ENCODE measurements at regions not wholly inside any gene's neighbourhood (a gene's known extent, or its start where the extent isn't known, plus 50 kb on each side); places are given as distances from the start of the nearest gene placed in this dataset.

DNA sequence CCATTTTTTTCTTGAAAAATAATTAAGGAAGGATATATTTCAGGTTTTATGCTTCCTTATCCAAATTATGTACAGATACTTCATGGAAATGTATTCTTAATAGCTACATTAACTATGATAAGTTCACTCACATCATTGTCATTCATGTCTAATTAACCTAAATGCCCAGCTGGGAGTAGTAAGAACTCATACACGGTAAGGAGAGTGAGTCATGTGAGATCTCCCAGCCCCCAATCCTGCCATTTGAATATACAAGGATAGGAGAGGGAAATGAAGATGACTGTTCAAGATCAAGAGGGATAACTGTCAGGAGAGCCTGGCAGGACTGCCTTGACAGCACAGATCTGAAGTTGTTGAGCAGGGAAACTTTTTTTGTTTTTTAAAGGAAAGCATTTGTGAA, 343.4 kb upstream of the USP15 start:
- Histone ChIP-seq H2AFZ (ENCODE audit: low read length) (no peak overlapping the region), H3K4me3 (ENCODE audit: low read length, poor library complexity, severe bottlenecking) (no peak overlapping the region), H3K79me2 (ENCODE audit: insufficient read depth, low read length) (no peaks in the 10 kb centered on the region), H4K20me1 (ENCODE audit: insufficient read depth, low read length, poor library complexity, severe bottlenecking) (no peaks in the 10 kb centered on the region), H3K9me3 (ENCODE audit: insufficient read depth, low read depth, low read length) (no peaks in the 10 kb centered on the region), H3K4me1 (ENCODE audit: insufficient read depth, low read length, poor library complexity, severe bottlenecking) (no peaks in the 10 kb centered on the region), H3K27me3 (ENCODE audit: insufficient read depth, low read length, poor library complexity, severe bottlenecking) (no peaks in the 10 kb centered on the region), H3K36me3 (ENCODE audit: insufficient read depth, low read length) (no peaks in the 10 kb centered on the region), H3K4me2 (ENCODE audit: low read depth, low read length, poor library complexity, severe bottlenecking) (no peak overlapping the region), H3K9me2 (replicated peaks; ENCODE audit: low read depth, low read length) (no peaks in the 10 kb centered on the region), H3K9ac (ENCODE audit: low read depth, low read length, poor library complexity, severe bottlenecking) (no peak overlapping the region), H3F3A (ENCODE audit: low read depth) (no peaks in the 10 kb centered on the region)
- TF ChIP-seq, protein P1, sequence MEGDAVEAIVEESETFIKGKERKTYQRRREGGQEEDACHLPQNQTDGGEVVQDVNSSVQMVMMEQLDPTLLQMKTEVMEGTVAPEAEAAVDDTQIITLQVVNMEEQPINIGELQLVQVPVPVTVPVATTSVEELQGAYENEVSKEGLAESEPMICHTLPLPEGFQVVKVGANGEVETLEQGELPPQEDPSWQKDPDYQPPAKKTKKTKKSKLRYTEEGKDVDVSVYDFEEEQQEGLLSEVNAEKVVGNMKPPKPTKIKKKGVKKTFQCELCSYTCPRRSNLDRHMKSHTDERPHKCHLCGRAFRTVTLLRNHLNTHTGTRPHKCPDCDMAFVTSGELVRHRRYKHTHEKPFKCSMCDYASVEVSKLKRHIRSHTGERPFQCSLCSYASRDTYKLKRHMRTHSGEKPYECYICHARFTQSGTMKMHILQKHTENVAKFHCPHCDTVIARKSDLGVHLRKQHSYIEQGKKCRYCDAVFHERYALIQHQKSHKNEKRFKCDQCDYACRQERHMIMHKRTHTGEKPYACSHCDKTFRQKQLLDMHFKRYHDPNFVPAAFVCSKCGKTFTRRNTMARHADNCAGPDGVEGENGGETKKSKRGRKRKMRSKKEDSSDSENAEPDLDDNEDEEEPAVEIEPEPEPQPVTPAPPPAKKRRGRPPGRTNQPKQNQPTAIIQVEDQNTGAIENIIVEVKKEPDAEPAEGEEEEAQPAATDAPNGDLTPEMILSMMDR (conservative IDR thresholded peaks at IDR 0.05; ENCODE audit: low read length) = no peak
- no peak for TF ChIP-seq EZH2phosphoT487 (IDR thresholded peaks at IDR 0.05; ENCODE audit: borderline replicate concordance)

DNA sequence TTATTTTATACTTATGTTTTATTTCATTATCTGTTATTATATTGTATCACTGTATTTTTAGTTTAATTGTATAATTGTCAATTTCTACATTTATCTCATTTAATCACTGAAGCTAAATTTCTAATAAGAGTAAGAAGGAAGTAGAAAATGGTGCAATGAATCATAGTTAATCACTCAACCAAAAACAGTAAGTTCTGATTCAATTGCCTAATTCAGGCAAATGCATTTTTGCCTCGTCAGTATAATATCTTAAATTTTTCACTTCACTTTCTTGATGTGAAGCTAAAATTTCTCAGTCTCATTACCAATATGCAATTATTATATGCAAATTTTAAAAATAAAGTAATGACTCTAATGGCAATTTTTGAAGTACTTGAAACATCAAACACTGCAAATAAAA, 340.5 kb upstream of the USP15 start:
- Histone ChIP-seq H3K4me1 (ENCODE audit: insufficient read depth, low read length, poor library complexity, severe bottlenecking) (no peaks in the 10 kb centered on the region), H3K36me3 (ENCODE audit: insufficient read depth, low read length) (no peaks in the 10 kb centered on the region), H3K9me3 (ENCODE audit: insufficient read depth, low read depth, low read length) (no peaks in the 10 kb centered on the region), H3K4me3 (ENCODE audit: low read length, poor library complexity, severe bottlenecking) (no peak overlapping the region), H3K27me3 (ENCODE audit: insufficient read depth, low read length, poor library complexity, severe bottlenecking) (no peaks in the 10 kb centered on the region), H3K9ac (ENCODE audit: low read depth, low read length, poor library complexity, severe bottlenecking) (no peak overlapping the region), H4K20me1 (ENCODE audit: insufficient read depth, low read length, poor library complexity, severe bottlenecking) (no peaks in the 10 kb centered on the region), H3K4me2 (ENCODE audit: low read depth, low read length, poor library complexity, severe bottlenecking) (no peak overlapping the region), H2AFZ (ENCODE audit: low read length) (no peak overlapping the region), H3K79me2 (ENCODE audit: insufficient read depth, low read length) (no peaks in the 10 kb centered on the region), H3F3A (ENCODE audit: low read depth) (no peaks in the 10 kb centered on the region), H3K9me2 (replicated peaks; ENCODE audit: low read depth, low read length) (no peaks in the 10 kb centered on the region)
- TF ChIP-seq EZH2phosphoT487 (IDR thresholded peaks at IDR 0.05; ENCODE audit: borderline replicate concordance) = no peak
- TF ChIP-seq, protein P1 (conservative IDR thresholded peaks at IDR 0.05; ENCODE audit: low read length) = no peak

DNA sequence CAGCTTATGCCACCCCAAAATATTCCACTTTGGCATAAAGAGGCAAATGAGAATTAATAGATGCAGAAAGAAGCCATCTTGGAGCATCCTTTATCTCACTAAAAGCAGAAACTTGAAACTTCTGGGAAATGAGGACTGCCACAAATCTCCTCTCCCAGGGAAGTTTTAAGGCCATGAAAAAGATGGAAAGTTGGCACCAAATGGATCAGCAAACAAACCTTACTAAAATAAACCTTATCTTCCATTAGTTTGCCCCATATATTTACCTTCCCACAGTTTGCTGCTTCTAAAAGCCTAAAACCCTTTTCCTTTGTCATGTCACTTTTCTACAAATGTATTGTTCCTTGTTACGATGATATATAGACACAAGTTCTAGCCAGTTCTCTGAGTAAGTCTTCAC, 340.0 kb upstream of the USP15 start:
- Histone ChIP-seq H3K4me2 (ENCODE audit: low read depth, low read length, poor library complexity, severe bottlenecking) (no peak overlapping the region), H3K9ac (ENCODE audit: low read depth, low read length, poor library complexity, severe bottlenecking) (no peak overlapping the region), H3F3A (ENCODE audit: low read depth) (no peaks in the 10 kb centered on the region), H4K20me1 (ENCODE audit: insufficient read depth, low read length, poor library complexity, severe bottlenecking) (no peaks in the 10 kb centered on the region), H3K4me3 (ENCODE audit: low read length, poor library complexity, severe bottlenecking) (no peak overlapping the region), H2AFZ (ENCODE audit: low read length) (no peak overlapping the region), H3K4me1 (ENCODE audit: insufficient read depth, low read length, poor library complexity, severe bottlenecking) (no peaks in the 10 kb centered on the region), H3K27me3 (ENCODE audit: insufficient read depth, low read length, poor library complexity, severe bottlenecking) (no peaks in the 10 kb centered on the region), H3K9me3 (ENCODE audit: insufficient read depth, low read depth, low read length) (no peaks in the 10 kb centered on the region), H3K79me2 (ENCODE audit: insufficient read depth, low read length) (no peaks in the 10 kb centered on the region), H3K36me3 (ENCODE audit: insufficient read depth, low read length) (no peaks in the 10 kb centered on the region), H3K9me2 (replicated peaks; ENCODE audit: low read depth, low read length) (no peaks in the 10 kb centered on the region)
- TF ChIP-seq EZH2phosphoT487 (IDR thresholded peaks at IDR 0.05; ENCODE audit: borderline replicate concordance) = no peak
- TF ChIP-seq, protein P1 (conservative IDR thresholded peaks at IDR 0.05; ENCODE audit: low read length) = no peak

Measured in Loucy (cell line).